ENCODE measurements at regions not wholly inside any gene's neighbourhood (a gene's known extent, or its start where the extent isn't known, plus 50 kb on each side); places are given as distances from the start of the nearest gene placed in this dataset.

DNA sequence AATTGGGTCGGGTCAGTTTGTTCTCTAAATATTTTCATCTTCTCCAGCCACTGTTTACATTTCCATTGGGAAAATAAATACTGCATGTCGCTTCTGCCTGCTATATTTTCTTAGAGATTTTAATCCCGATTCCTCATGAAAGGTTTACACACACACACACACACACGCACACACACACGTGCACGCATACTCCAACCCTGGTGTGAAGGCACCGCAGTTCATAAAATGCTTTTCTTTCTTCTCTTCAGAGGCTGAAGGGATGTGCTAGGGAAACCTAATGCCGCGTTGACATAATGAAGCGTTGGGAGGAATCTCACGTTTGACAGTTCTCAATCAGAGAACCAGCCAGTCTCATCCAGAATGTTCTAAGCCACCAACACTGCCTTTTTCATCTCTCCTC is 222.9 kb upstream of the IRX3 start:
- Histone ChIP-seq H3K27me3 (ENCODE audit: insufficient read depth, low read length) (no peaks in the 10 kb centered on the region), H3K9me3 (ENCODE audit: insufficient read depth, low read depth, low read length) (no peaks in the 10 kb centered on the region), H4K91ac (ENCODE audit: low read depth, low read length) (no peak overlapping the region), H2AK5ac (ENCODE audit: low read length) (no peak overlapping the region), H3K23ac (ENCODE audit: low read length) (no peak overlapping the region), H4K12ac (ENCODE audit: low read depth, low read length) (no peak overlapping the region), H3K79me1 (ENCODE audit: low read length) (no peaks in the 10 kb centered on the region), H2BK12ac (ENCODE audit: low read length) (no peak overlapping the region), H3K4me3 (ENCODE audit: low read depth, low read length) (no peak overlapping the region), H3K9ac (ENCODE audit: low read length) (no peak overlapping the region), H3K4ac (ENCODE audit: low read depth, low read length) (no peak overlapping the region), H2BK5ac (ENCODE audit: low read depth, low read length, poor library complexity) (no peak overlapping the region), H4K8ac (ENCODE audit: low read depth, low read length) (no peak overlapping the region), H3K4me2 (ENCODE audit: low read length) (no peak overlapping the region), H3K36me3 (ENCODE audit: control insufficient read depth in 1 of 2, insufficient read depth in 2 of 2, low read length in 2 of 2) (no peaks in the 10 kb centered on the region), H2AFZ (ENCODE audit: insufficient read depth, low read length, poor library complexity) (no peak overlapping the region), H3K4me1 (ENCODE audit: control insufficient read depth in 1 of 2, insufficient read depth in 2 of 2, low read length in 2 of 2) (no peaks in the 10 kb centered on the region), H3K14ac (ENCODE audit: low read length) (no peak overlapping the region), H2BK120ac (ENCODE audit: insufficient read depth, low read length, poor library complexity) (no peak overlapping the region), H3K18ac (ENCODE audit: low read length) (no peak overlapping the region), H3K79me2 (ENCODE audit: control insufficient read depth, insufficient read depth, low read length, poor library complexity) (no peaks in the 10 kb centered on the region), H3K27ac (ENCODE audit: low read depth, low read length) (no peak overlapping the region)
- no CpG with 5 or more reads among the region's 11 CpGs for WGBS (ENCODE audit: extremely low coverage, insufficient coverage, insufficient read length)
- no peak for DNase-seq

- H4K91ac ChIP-seq (ENCODE audit: low read depth, low read length), result no peak overlapping the region
- no peak overlapping the region for H4K12ac ChIP-seq (ENCODE audit: low read depth, low read length)
- no peaks in the 10 kb centered on the region for H3K4me1 ChIP-seq (ENCODE audit: control insufficient read depth in 1 of 2, insufficient read depth in 2 of 2, low read length in 2 of 2)
- no peak for DNase-seq
- H2BK12ac ChIP-seq (ENCODE audit: low read length), result no peak overlapping the region
- H4K8ac ChIP-seq (ENCODE audit: low read depth, low read length), result no peak overlapping the region
- no peak overlapping the region for H3K4ac ChIP-seq (ENCODE audit: low read depth, low read length)
- no peaks in the 10 kb centered on the region for H3K79me2 ChIP-seq (ENCODE audit: control insufficient read depth, insufficient read depth, low read length, poor library complexity)
- H3K4me2 ChIP-seq (ENCODE audit: low read length), result no peak overlapping the region
- no peak overlapping the region for H2BK5ac ChIP-seq (ENCODE audit: low read depth, low read length, poor library complexity)
- H3K23ac ChIP-seq (ENCODE audit: low read length), result no peak overlapping the region
- H3K27me3 ChIP-seq (ENCODE audit: insufficient read depth, low read length), result no peaks in the 10 kb centered on the region
- no peaks in the 10 kb centered on the region for H3K9me3 ChIP-seq (ENCODE audit: insufficient read depth, low read depth, low read length)
- no peaks in the 10 kb centered on the region for H3K36me3 ChIP-seq (ENCODE audit: control insufficient read depth in 1 of 2, insufficient read depth in 2 of 2, low read length in 2 of 2)
- no peaks in the 10 kb centered on the region for H3K79me1 ChIP-seq (ENCODE audit: low read length)
- H3K18ac ChIP-seq (ENCODE audit: low read length), result no peak overlapping the region
- WGBS (ENCODE audit: extremely low coverage, insufficient coverage, insufficient read length), result no CpG with 5 or more reads among the region's 12 CpGs
- H3K14ac ChIP-seq (ENCODE audit: low read length), result no peak overlapping the region
- H3K27ac ChIP-seq (ENCODE audit: low read depth, low read length), result no peak overlapping the region
- no peak overlapping the region for H2BK120ac ChIP-seq (ENCODE audit: insufficient read depth, low read length, poor library complexity)
- no peak overlapping the region for H3K4me3 ChIP-seq (ENCODE audit: low read depth, low read length)
- H2AFZ ChIP-seq (ENCODE audit: insufficient read depth, low read length, poor library complexity), result no peak overlapping the region
- no peak overlapping the region for H3K9ac ChIP-seq (ENCODE audit: low read length)
- H2AK5ac ChIP-seq (ENCODE audit: low read length), result no peak overlapping the region
Measured at GRCh38 chr16:54508351-54508750, 221.8 kb upstream of the IRX3 start.

DNA sequence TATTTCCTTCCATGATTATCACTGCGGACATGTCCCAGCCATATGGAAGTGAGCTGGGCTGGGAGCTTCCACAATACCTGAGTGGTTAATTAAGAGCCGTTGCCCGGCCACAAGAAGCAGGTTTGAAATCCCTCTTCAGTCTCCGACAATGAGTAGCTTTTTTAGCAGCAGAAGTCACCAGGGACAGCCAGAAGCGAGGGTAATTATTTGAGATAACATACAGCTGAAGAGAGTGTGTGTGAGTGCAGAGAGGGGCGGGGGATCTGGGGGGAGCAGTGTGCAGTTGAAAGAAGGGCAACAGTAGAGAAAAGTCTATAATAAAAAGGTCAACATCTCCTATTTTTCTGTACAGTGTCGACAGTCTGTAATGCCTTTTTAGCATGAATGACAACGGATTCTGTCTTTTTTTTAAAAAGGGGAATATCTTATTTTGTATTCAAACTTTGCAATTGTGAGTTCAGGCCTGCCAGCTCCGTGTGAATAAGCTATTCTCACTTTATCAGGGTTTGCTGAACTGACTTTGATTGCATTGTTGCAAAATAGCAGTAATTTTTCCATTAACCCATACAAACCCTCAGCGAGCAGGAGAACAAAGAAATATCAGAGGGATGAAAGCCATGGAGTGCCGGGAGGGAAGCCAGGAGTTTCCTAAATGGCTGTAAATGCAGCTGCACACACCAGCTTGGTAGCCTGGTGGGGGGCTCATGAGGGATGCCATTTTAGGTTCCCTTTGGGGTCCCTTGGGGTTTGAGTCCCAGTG is 220.3 kb upstream of the IRX3 start:
- Histone ChIP-seq H3K79me1 (ENCODE audit: low read length) (no peaks in the 10 kb centered on the region), H2AFZ (ENCODE audit: insufficient read depth, low read length, poor library complexity) (no peak overlapping the region), H4K8ac (ENCODE audit: low read depth, low read length) (no peak overlapping the region), H3K27me3 (ENCODE audit: insufficient read depth, low read length) (no peaks in the 10 kb centered on the region), H3K4me1 (ENCODE audit: control insufficient read depth in 1 of 2, insufficient read depth in 2 of 2, low read length in 2 of 2) (no peaks in the 10 kb centered on the region), H3K14ac (ENCODE audit: low read length) (no peak overlapping the region), H4K12ac (ENCODE audit: low read depth, low read length) (no peak overlapping the region), H2BK12ac (ENCODE audit: low read length) (no peak overlapping the region), H3K4me2 (ENCODE audit: low read length) (no peak overlapping the region), H3K27ac (ENCODE audit: low read depth, low read length) (no peak overlapping the region), H3K36me3 (ENCODE audit: control insufficient read depth in 1 of 2, insufficient read depth in 2 of 2, low read length in 2 of 2) (no peaks in the 10 kb centered on the region), H2BK5ac (ENCODE audit: low read depth, low read length, poor library complexity) (no peak overlapping the region), H3K4me3 (ENCODE audit: low read depth, low read length) (no peak overlapping the region), H2BK120ac (ENCODE audit: insufficient read depth, low read length, poor library complexity) (no peak overlapping the region), H3K18ac (ENCODE audit: low read length) (no peak overlapping the region), H3K9ac (ENCODE audit: low read length) (no peak overlapping the region), H3K4ac (ENCODE audit: low read depth, low read length) (no peak overlapping the region), H3K23ac (ENCODE audit: low read length) (no peak overlapping the region), H3K9me3 (ENCODE audit: insufficient read depth, low read depth, low read length) (no peaks in the 10 kb centered on the region), H3K79me2 (ENCODE audit: control insufficient read depth, insufficient read depth, low read length, poor library complexity) (no peaks in the 10 kb centered on the region), H4K91ac (ENCODE audit: low read depth, low read length) (no peak overlapping the region), H2AK5ac (ENCODE audit: low read length) (no peak overlapping the region)
- WGBS (ENCODE audit: extremely low coverage, insufficient coverage, insufficient read length), result no CpG with 5 or more reads among the region's 11 CpGs
- no peak for DNase-seq

GRCh38 chr16:54506214-54506580 is 219.6 kb upstream of the IRX3 start:
- no peak for DNase-seq
- no peak overlapping the region for H3K4me2 ChIP-seq (ENCODE audit: low read length)
- H2BK12ac ChIP-seq (ENCODE audit: low read length), result no peak overlapping the region
- H3K4ac ChIP-seq (ENCODE audit: low read depth, low read length), result no peak overlapping the region
- H2AFZ ChIP-seq (ENCODE audit: insufficient read depth, low read length, poor library complexity), result no peak overlapping the region
- no peak overlapping the region for H2BK120ac ChIP-seq (ENCODE audit: insufficient read depth, low read length, poor library complexity)
- H3K4me3 ChIP-seq (ENCODE audit: low read depth, low read length), result no peak overlapping the region
- H4K12ac ChIP-seq (ENCODE audit: low read depth, low read length), result no peak overlapping the region
- no peak overlapping the region for H4K91ac ChIP-seq (ENCODE audit: low read depth, low read length)
- H3K27me3 ChIP-seq (ENCODE audit: insufficient read depth, low read length), result no peaks in the 10 kb centered on the region
- H3K4me1 ChIP-seq (ENCODE audit: control insufficient read depth in 1 of 2, insufficient read depth in 2 of 2, low read length in 2 of 2), result no peaks in the 10 kb centered on the region
- no peak overlapping the region for H3K27ac ChIP-seq (ENCODE audit: low read depth, low read length)
- H3K36me3 ChIP-seq (ENCODE audit: control insufficient read depth in 1 of 2, insufficient read depth in 2 of 2, low read length in 2 of 2), result no peaks in the 10 kb centered on the region
- H3K14ac ChIP-seq (ENCODE audit: low read length), result no peak overlapping the region
- H4K8ac ChIP-seq (ENCODE audit: low read depth, low read length), result no peak overlapping the region
- H3K18ac ChIP-seq (ENCODE audit: low read length), result no peak overlapping the region
- no peak overlapping the region for H2AK5ac ChIP-seq (ENCODE audit: low read length)
- no peaks in the 10 kb centered on the region for H3K79me2 ChIP-seq (ENCODE audit: control insufficient read depth, insufficient read depth, low read length, poor library complexity)
- no peak overlapping the region for H3K23ac ChIP-seq (ENCODE audit: low read length)
- WGBS (ENCODE audit: extremely low coverage, insufficient coverage, insufficient read length), result no CpG with 5 or more reads among the region's 8 CpGs
- H3K79me1 ChIP-seq (ENCODE audit: low read length), result no peaks in the 10 kb centered on the region
- H3K9me3 ChIP-seq (ENCODE audit: insufficient read depth, low read depth, low read length), result no peaks in the 10 kb centered on the region
- H3K9ac ChIP-seq (ENCODE audit: low read length), result no peak overlapping the region
- no peak overlapping the region for H2BK5ac ChIP-seq (ENCODE audit: low read depth, low read length, poor library complexity)

All from trophoblast cell (in vitro differentiated cells and primary cell).